ENCODE measurements at regions not wholly inside any gene's neighbourhood (a gene's known extent, or its start where the extent isn't known, plus 50 kb on each side); places are given as distances from the start of the nearest gene placed in this dataset.

DNA sequence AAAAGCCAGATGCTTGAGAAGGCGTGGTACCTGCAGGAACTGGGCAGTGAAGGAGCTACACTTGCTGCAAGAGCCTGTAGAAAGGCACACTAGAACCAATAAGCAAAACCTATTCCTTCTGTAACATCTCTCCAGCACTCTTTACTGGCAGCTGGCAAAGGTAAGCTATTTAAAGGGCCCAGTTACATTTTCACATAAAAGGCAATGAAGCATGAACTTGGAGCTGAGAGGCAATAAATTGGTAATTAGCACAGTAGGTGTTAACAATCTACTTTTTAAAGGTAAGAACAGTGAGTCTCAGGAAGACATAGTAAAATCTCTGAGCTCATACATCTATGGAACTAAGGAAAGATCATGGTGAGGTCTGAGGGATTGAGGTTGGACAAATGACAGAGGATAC lies 167.1 kb upstream of the OLFM3 start:
- Histone ChIP-seq H3K14ac (replicated peaks; ENCODE audit: low read depth, low read length) (no peak overlapping the region), H4K8ac (ENCODE audit: low read depth in 2 of 2, low read length in 2 of 2) (no peak overlapping the region), H3K56ac (ENCODE audit: extremely low read depth, insufficient read depth, low read length) (no peak overlapping the region), H3K79me1 (ENCODE audit: low read depth in 1 of 2, low read length in 2 of 2) (no peaks in the 10 kb centered on the region), H2BK5ac (ENCODE audit: low read depth, low read length, poor library complexity, severe bottlenecking) (no peak overlapping the region), H3K9me3 (ENCODE audit: control insufficient read depth, insufficient read depth, low read length) (no peaks in the 10 kb centered on the region), H3K27me3 (ENCODE audit: control insufficient read depth, insufficient read depth, low read length) (no peaks in the 10 kb centered on the region), H4K20me1 (ENCODE audit: insufficient read depth, low read length) (no peaks in the 10 kb centered on the region), H3K23ac (ENCODE audit: low read depth, low read length) (no peak overlapping the region), H3K36me3 (ENCODE audit: control insufficient read depth, insufficient read depth, low read length) (no peaks in the 10 kb centered on the region), H2BK120ac (ENCODE audit: low read depth, low read length) (no peak overlapping the region), H3K4ac (ENCODE audit: low read depth, low read length) (no peak overlapping the region), H3K4me3 (ENCODE audit: insufficient read depth, low read depth, low read length) (no peak overlapping the region), H4K91ac (ENCODE audit: insufficient read depth, low read depth, low read length) (no peak overlapping the region), H2BK20ac (ENCODE audit: low read depth, low read length) (no peak overlapping the region), H3K18ac (ENCODE audit: low read depth, low read length) (no peak overlapping the region), H2BK15ac (ENCODE audit: low read depth, low read length) (no peak overlapping the region), H3K4me1 (ENCODE audit: control insufficient read depth, insufficient read depth, low read length) (no peaks in the 10 kb centered on the region), H2AFZ (replicated peaks; ENCODE audit: low read length, poor library complexity) (no peak overlapping the region), H3K27ac (ENCODE audit: insufficient read depth, low read length) (no peak overlapping the region), H3K4me2 (ENCODE audit: low read depth, low read length) (no peak overlapping the region), H2AK5ac (ENCODE audit: low read depth, low read length) (no peak overlapping the region), H2AK9ac (replicated peaks; ENCODE audit: low read depth, low read length, poor library complexity) (no peak overlapping the region), H3K9me1 (ENCODE audit: insufficient read depth, low read length) (no peaks in the 10 kb centered on the region), H3K9ac (ENCODE audit: low read depth, low read length) (no peak overlapping the region), H4K5ac (ENCODE audit: low read depth, low read length) (no peak overlapping the region)
- no CpG with 5 or more reads among the region's 1 CpG for WGBS, 2 experiments (ENCODE audit: extremely low coverage in 2 of 2, insufficient read length in 1 of 2)
- TF ChIP-seq, protein P1, sequence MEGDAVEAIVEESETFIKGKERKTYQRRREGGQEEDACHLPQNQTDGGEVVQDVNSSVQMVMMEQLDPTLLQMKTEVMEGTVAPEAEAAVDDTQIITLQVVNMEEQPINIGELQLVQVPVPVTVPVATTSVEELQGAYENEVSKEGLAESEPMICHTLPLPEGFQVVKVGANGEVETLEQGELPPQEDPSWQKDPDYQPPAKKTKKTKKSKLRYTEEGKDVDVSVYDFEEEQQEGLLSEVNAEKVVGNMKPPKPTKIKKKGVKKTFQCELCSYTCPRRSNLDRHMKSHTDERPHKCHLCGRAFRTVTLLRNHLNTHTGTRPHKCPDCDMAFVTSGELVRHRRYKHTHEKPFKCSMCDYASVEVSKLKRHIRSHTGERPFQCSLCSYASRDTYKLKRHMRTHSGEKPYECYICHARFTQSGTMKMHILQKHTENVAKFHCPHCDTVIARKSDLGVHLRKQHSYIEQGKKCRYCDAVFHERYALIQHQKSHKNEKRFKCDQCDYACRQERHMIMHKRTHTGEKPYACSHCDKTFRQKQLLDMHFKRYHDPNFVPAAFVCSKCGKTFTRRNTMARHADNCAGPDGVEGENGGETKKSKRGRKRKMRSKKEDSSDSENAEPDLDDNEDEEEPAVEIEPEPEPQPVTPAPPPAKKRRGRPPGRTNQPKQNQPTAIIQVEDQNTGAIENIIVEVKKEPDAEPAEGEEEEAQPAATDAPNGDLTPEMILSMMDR (conservative IDR thresholded peaks at IDR 0.05; ENCODE audit: low read depth, low read length): no peak
- in situ Hi-C loops (cut with MboI; ENCODE audit: low sequenced_read_pairs): no loop called here
- DNase-seq (no peak), ATAC-seq (ENCODE audit: low read depth) (no peak)
- dilution Hi-C loops (cut with HindIII; ENCODE audit: low sequenced_read_pairs, unreplicated experiment): no loop called here
- ChIA-PET CTCF (no interaction called here), POLR2A (ENCODE audit: unreplicated experiment) (no interaction called here)
- BruUV-seq (replicated peaks): no TSS peak
- intact Hi-C loops (cut with micrococcal nuclease): no loop called here
